ENCODE measurements at regions not wholly inside any gene's neighbourhood (a gene's known extent, or its start where the extent isn't known, plus 50 kb on each side); places are given as distances from the start of the nearest gene placed in this dataset.

DNA sequence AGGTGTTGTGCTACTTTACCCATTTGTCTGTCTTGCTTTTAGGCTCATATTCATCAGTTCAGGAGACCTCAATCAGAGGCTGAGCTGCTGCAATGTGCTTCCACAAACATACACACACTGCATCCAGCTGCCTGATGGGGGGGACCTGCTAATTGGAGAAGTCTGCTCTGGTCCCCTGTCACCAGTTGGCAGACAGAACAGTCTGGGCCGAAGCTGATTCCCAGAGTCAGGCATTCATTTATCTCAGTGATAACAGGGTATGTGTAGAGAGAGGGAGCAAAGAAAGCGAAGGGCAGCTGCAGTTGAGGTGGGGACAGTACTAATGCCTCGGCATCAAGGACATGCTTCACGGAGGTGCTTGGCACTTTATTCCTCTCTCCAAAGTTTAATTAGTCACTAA lies 584.3 kb upstream of the PIK3C3 start:
- H3K36me3 ChIP-seq, result no peaks in the 10 kb centered on the region
- peaks cover 11% of the 10 kb centered on the region for H3K4me1 ChIP-seq (ENCODE audit: low read depth)
- TF ChIP-seq, protein P1, sequence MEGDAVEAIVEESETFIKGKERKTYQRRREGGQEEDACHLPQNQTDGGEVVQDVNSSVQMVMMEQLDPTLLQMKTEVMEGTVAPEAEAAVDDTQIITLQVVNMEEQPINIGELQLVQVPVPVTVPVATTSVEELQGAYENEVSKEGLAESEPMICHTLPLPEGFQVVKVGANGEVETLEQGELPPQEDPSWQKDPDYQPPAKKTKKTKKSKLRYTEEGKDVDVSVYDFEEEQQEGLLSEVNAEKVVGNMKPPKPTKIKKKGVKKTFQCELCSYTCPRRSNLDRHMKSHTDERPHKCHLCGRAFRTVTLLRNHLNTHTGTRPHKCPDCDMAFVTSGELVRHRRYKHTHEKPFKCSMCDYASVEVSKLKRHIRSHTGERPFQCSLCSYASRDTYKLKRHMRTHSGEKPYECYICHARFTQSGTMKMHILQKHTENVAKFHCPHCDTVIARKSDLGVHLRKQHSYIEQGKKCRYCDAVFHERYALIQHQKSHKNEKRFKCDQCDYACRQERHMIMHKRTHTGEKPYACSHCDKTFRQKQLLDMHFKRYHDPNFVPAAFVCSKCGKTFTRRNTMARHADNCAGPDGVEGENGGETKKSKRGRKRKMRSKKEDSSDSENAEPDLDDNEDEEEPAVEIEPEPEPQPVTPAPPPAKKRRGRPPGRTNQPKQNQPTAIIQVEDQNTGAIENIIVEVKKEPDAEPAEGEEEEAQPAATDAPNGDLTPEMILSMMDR (IDR thresholded peaks at IDR 0.05; ENCODE audit: low read depth, low read length), result no peak
- DNase-seq (ENCODE audit: low read depth in 1 of 2, low spot score in 1 of 2), result peak in 1 of 2 donors; percentile 27
- H3K4me3 ChIP-seq, result no peak overlapping the region
- no peak overlapping the region for H3K27ac ChIP-seq
- H3K9me3 ChIP-seq (ENCODE audit: low read depth), result no peaks in the 10 kb centered on the region
- H3K27me3 ChIP-seq, result no peaks in the 10 kb centered on the region

DNA sequence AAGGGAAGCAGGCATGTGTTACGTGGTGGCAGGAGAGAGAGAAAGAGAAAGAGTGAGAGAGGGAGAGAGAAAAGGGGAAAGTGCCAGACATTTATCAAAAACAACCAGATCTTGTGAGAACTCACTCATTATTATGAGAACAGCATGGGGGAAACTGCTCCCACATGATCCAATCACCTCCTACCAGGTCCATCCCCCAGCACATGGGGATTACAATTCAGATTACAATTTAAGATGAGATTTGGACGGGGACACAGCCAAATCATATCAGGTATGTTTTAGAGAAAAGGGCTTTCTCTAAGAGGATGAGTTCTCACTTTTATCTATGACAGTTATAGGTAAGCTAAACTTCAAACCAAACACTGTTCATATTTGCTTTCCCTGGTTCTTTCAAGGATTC lies 597.3 kb upstream of the PIK3C3 start:
- Histone ChIP-seq H3K27me3 (no peaks in the 10 kb centered on the region), H3K4me1 (ENCODE audit: low read depth) (no peaks in the 10 kb centered on the region), H3K27ac (no peak overlapping the region), H3K36me3 (no peaks in the 10 kb centered on the region), H3K4me3 (no peak overlapping the region), H3K9me3 (ENCODE audit: low read depth) (no peaks in the 10 kb centered on the region)
- TF ChIP-seq, protein P1 (IDR thresholded peaks at IDR 0.05; ENCODE audit: low read depth, low read length), result no peak
- no peak for DNase-seq (ENCODE audit: low read depth in 1 of 2, low spot score in 1 of 2)

DNA sequence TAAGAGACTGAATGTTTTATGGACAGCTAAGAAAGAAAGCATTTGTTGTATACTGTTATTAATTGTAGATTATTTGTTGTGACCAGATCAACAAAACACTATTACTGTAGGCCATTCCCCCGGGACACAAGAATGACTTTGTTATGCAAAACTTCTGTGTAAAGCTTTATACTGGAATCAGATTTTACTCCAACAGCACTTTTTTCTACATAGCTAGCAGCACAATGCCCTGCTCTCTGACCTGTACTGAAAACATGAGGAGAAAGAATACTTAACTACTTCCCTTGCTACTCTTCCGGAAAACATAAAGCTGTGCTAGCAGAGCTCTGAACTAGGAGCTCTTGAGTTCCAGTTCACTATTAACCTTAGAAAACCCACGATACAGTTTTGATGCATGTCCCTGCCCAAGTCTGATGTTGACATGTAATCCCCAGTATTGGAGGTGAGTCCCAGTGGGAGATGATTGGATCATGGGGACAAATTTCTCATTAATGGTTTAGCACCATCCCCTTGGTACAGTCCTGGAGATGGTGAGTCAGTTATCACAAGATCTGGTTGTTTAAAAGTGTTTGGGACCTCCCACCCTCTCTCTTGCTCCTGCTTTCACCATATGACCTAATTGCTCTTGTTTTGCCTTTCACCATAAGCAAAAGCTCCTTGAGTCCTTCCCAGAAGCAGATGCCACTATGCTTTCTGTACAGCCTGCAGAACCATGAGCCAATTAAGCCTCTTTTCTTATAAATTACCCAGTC lies 601.1 kb upstream of the PIK3C3 start:
- Histone ChIP-seq H3K9me3 (ENCODE audit: low read depth) (no peaks in the 10 kb centered on the region), H3K27me3 (no peaks in the 10 kb centered on the region)
- TF ChIP-seq, protein P1 (IDR thresholded peaks at IDR 0.05; ENCODE audit: low read depth, low read length), result no peak

DNA sequence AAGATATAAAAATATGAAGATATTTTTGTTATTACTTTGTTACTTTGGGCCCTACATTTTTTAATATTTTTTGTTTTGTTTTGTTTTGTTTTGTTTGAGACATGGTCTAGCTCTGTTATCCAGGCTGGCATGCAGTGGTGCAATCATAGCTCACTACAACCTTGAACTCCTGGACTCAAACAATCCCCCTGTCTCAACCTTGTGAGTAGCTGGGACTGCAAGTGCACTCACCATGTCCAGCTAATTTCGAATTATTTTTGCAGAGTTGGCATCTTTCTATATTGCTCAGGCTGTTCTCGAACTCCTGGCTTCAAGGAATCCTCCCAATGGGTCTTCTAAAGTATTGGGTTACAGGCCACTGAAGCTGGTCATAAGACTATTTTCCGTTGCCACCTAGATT lies 603.6 kb upstream of the PIK3C3 start:
- no peak for DNase-seq (ENCODE audit: low read depth in 1 of 2, low spot score in 1 of 2)
- TF ChIP-seq, protein P1 (IDR thresholded peaks at IDR 0.05; ENCODE audit: low read depth, low read length), result no peak

More for the DNA sequence above, 601.1 kb upstream of the PIK3C3 start:
- DNase-seq (ENCODE audit: low read depth in 1 of 2, low spot score in 1 of 2), result no peak
- Histone ChIP-seq H3K27ac (no peak overlapping the region), H3K36me3 (no peaks in the 10 kb centered on the region), H3K4me3 (no peak overlapping the region), H3K4me1 (ENCODE audit: low read depth) (no peaks in the 10 kb centered on the region)

DNA sequence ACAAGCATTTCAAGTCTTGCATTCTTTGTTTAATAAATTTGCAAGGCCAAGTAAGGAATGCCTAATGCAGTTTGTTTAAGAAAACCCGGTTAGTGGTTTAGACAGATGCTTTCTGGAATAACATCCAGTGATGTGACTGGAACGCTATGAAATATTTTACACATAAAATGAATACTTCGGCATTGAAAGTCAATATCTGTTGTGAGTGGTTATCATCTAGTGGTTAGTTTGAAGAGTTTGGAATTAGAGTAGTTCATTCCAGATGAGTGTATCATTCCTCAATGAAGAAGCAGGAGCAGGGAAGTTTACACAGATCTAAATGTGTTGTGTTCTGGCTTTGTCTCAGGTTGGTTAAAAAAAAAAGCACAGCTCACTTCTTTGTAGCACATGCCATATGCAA lies 608.0 kb upstream of the PIK3C3 start:
- Histone ChIP-seq H3K27me3 (no peaks in the 10 kb centered on the region), H3K9me3 (ENCODE audit: low read depth) (no peaks in the 10 kb centered on the region), H3K4me3 (no peak overlapping the region), H3K36me3 (no peaks in the 10 kb centered on the region), H3K4me1 (ENCODE audit: low read depth) (no peaks in the 10 kb centered on the region), H3K27ac (no peak overlapping the region)
- TF ChIP-seq, protein P1 (IDR thresholded peaks at IDR 0.05; ENCODE audit: low read depth, low read length), result no peak
- DNase-seq (ENCODE audit: low read depth in 1 of 2, low spot score in 1 of 2), result peak in 1 of 2 donors; percentile 76

More for the DNA sequence above, 603.6 kb upstream of the PIK3C3 start:
- no peaks in the 10 kb centered on the region for H3K4me1 ChIP-seq (ENCODE audit: low read depth)
- H3K27me3 ChIP-seq, result no peaks in the 10 kb centered on the region
- H3K4me3 ChIP-seq, result no peak overlapping the region
- H3K9me3 ChIP-seq (ENCODE audit: low read depth), result no peaks in the 10 kb centered on the region
- no peak overlapping the region for H3K27ac ChIP-seq
- H3K36me3 ChIP-seq, result no peaks in the 10 kb centered on the region

Measured in cardiac muscle cell (in vitro differentiated cells and primary cell).